ENCODE measurements at regions not wholly inside any gene's neighbourhood (a gene's known extent, or its start where the extent isn't known, plus 50 kb on each side); places are given as distances from the start of the nearest gene placed in this dataset.

DNA sequence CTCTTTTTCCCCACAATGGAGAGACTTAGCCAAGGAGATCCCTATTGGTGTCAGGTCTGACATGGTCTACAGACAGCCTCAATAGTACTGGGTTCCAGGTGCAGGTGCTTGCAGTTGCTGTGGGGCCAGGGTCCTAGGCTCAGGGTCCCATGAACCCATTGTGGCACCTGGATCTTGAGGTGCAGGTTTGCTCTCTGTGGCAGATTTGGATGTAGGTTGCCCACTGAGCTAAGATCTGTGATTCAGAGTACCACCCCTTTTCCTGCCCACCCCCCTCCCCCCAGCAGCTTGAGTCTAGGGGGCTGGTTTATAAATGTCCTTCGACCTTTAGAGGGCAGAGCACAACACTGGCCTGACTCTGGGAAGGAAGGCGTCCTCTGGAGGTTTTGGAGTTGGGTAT, 147.0 kb downstream of the APIP start:
- WGBS, 2 experiments (ENCODE audit: extremely low coverage in 1 of 2, insufficient coverage in 1 of 2, insufficient read length in 1 of 2, insufficient replicate concordance in 2 of 2, low coverage in 1 of 2, low lambda C conversion rate in 2 of 2, missing lambda C conversion rate in 1 of 2) = 93% methylated on average over 2 of the region's 2 CpGs; no CpG with 5 or more reads in 1 of the 2 experiments
- FAIRE-seq (no peak), DNase-seq (ENCODE audit: low read depth in 1 of 2, low spot score in 2 of 2) (no peak)
- Histone ChIP-seq H3K18ac (ENCODE audit: extremely low read depth, low read length) (no peak overlapping the region), H4K20me1 (replicated peaks in 1 of 2; ENCODE audit: control insufficient read depth in 1 of 2, insufficient read depth in 2 of 2, low read length in 2 of 2) (no peaks in the 10 kb centered on the region), H3K79me1 (ENCODE audit: low read depth, low read length) (no peaks in the 10 kb centered on the region; the same call in 1 of the 2 replicates), H2BK15ac (ENCODE audit: low read length) (no peak overlapping the region), H3K23ac (ENCODE audit: insufficient read length) (no peak overlapping the region), H3K27me3 (replicated peaks in 1 of 4; ENCODE audit: control insufficient read depth in 3 of 4, extremely low read depth in 1 of 4, insufficient read depth in 3 of 4, low read length in 3 of 4) (no peaks in the 10 kb centered on the region), H3K4me3 (ENCODE audit: extremely low read depth in 1 of 4, insufficient read depth in 2 of 4, low read depth in 3 of 4, low read length in 4 of 4) (no peak overlapping the region), H2BK12ac (ENCODE audit: low read depth, low read length) (no peak overlapping the region), H2BK5ac (ENCODE audit: low read depth, low read length) (no peak overlapping the region), H2BK120ac (replicated peaks; ENCODE audit: low read depth, low read length) (no peak overlapping the region), H4K5ac (ENCODE audit: insufficient read length, low read depth, low read length) (no peak overlapping the region), H3K4me2 (ENCODE audit: insufficient read depth in 1 of 2, low read depth in 2 of 2, low read length in 2 of 2) (no peak overlapping the region), H2AK5ac (ENCODE audit: low read depth, low read length) (no peak overlapping the region), H4K8ac (ENCODE audit: extremely low read depth, insufficient read depth, low read length) (no peak overlapping the region), H3K4ac (replicated peaks; ENCODE audit: insufficient read length, low read depth, low read length) (no peak overlapping the region), H2BK20ac (ENCODE audit: low read length) (no peak overlapping the region), H3K27ac (ENCODE audit: low read depth, low read length) (no peak overlapping the region), H3K23me2 (ENCODE audit: low read depth, low read length) (no peaks in the 10 kb centered on the region), H3K56ac (replicated peaks; ENCODE audit: insufficient read length, low read depth, low read length) (no peak overlapping the region), H4K91ac (replicated peaks; ENCODE audit: insufficient read length, low read length) (no peak overlapping the region), H3K9ac (replicated peaks in 1 of 4; ENCODE audit: extremely low read depth in 1 of 4, low read depth in 3 of 4, low read length in 3 of 4) (no peak overlapping the region), H3K79me2 (ENCODE audit: control insufficient read depth in 1 of 2, insufficient read depth in 2 of 2, low read length in 2 of 2) (no peaks in the 10 kb centered on the region), H3K9me3 (ENCODE audit: insufficient read depth in 2 of 2, low read depth in 1 of 2, low read length in 1 of 2) (peaks cover 0 to 5% of the 10 kb centered on the region in 2 experiments; a peak in 1 of 4 replicates), H3K4me1 (replicated peaks in 1 of 4; ENCODE audit: control insufficient read depth in 3 of 4, insufficient read depth in 4 of 4, low read length in 3 of 4) (no peaks in the 10 kb centered on the region), H3K36me3 (ENCODE audit: control insufficient read depth in 2 of 4, insufficient read depth in 4 of 4, low read length in 3 of 4) (no peaks in the 10 kb centered on the region), H2AFZ (ENCODE audit: low read length) (no peak overlapping the region), H3K14ac (ENCODE audit: insufficient read length) (no peak overlapping the region)
- CTCF ChIA-PET (ENCODE audit: partially characterized antibody) = interaction anchor here (1.0 to 2.5 kb wide), 4 partner anchors 22 to 183 kb away, joined by 3 to 10 read pairs (median 6); no protein-coding TSS in a partner anchor
- POLR2A ChIA-PET (ENCODE audit: partially characterized antibody) = no interaction called here
- TF ChIP-seq ZNF274 (IDR thresholded peaks at IDR 0.05; ENCODE audit: borderline replicate concordance, extremely low read depth, low read length) = no peak
- TF ChIP-seq, protein P1, sequence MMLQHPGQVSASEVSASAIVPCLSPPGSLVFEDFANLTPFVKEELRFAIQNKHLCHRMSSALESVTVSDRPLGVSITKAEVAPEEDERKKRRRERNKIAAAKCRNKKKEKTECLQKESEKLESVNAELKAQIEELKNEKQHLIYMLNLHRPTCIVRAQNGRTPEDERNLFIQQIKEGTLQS (IDR thresholded peaks at IDR 0.05; ENCODE audit: insufficient read depth, low read depth, low read length) = no peak
- TF ChIP-seq KDM1A (IDR thresholded peaks at IDR 0.05; ENCODE audit: borderline replicate concordance, low read length) = no peak
- no peak for TF ChIP-seq GABPA (IDR thresholded peaks at IDR 0.05; ENCODE audit: borderline replicate concordance, insufficient read depth, low read length)
- TF ChIP-seq RXRA (IDR thresholded peaks at IDR 0.05; ENCODE audit: insufficient read depth, low read depth, low read length) = no peak
- TF ChIP-seq TAF1 (IDR thresholded peaks at IDR 0.05; ENCODE audit: low read depth, low read length) = no peak
- TF ChIP-seq TEAD4 (IDR thresholded peaks at IDR 0.05; ENCODE audit: low read depth, low read length) = no peak
- no peak for TF ChIP-seq YY1 (IDR thresholded peaks at IDR 0.05; ENCODE audit: low read depth, low read length)
- no peak for TF ChIP-seq FOSL1 (IDR thresholded peaks at IDR 0.05; ENCODE audit: insufficient read depth, low read depth, low read length)
- no peak for TF ChIP-seq RNF2 (IDR thresholded peaks at IDR 0.05; ENCODE audit: borderline replicate concordance, low read depth, low read length, missing control alignments, poor library complexity, severe bottlenecking)
- no peak for TF ChIP-seq GTF2F1 (IDR thresholded peaks at IDR 0.05; ENCODE audit: borderline replicate concordance, low read depth, low read length)

All from H1 (cell line).